Trophoblast cell (in vitro differentiated cells and primary cell): ENCODE measurements at regions not wholly inside any gene's neighbourhood (a gene's known extent, or its start where the extent isn't known, plus 50 kb on each side); places are given as distances from the start of the nearest gene placed in this dataset.

Experiments
- DNase-seq, 2 donors: peaks; one replicate each; pipeline ENCODE4 v3.0.0-alpha.2; 2016
- H2AFZ ChIP-seq: 2 replicates; pipeline ENCODE4 v1.6.1; 2013; ENCODE audit warnings: low read length, moderate library complexity, mild to moderate bottlenecking; ENCODE audit not compliant: insufficient read depth, poor library complexity
- H2AK5ac ChIP-seq: 2 replicates; pipeline ENCODE4 v1.6.1; 2013; ENCODE audit warnings: mild to moderate bottlenecking, low read length
- H2BK120ac ChIP-seq: 2 replicates; pipeline ENCODE4 v1.6.1; 2013; ENCODE audit warnings: low read length, mild to moderate bottlenecking, moderate library complexity; ENCODE audit not compliant: insufficient read depth, poor library complexity
- H2BK12ac ChIP-seq: 2 replicates; pipeline ENCODE4 v1.6.1; 2013; ENCODE audit warnings: mild to moderate bottlenecking, low read length, moderate library complexity
- H2BK5ac ChIP-seq: 2 replicates; pipeline ENCODE4 v1.6.1; 2013; ENCODE audit warnings: low read length, low read depth, moderate library complexity, mild to moderate bottlenecking; ENCODE audit not compliant: poor library complexity
- H3K14ac ChIP-seq: 2 replicates; pipeline ENCODE4 v1.6.1; 2013; ENCODE audit warnings: mild to moderate bottlenecking, low read length
- H3K18ac ChIP-seq: 2 replicates; pipeline ENCODE4 v1.6.1; 2013; ENCODE audit warnings: mild to moderate bottlenecking, low read length
- H3K23ac ChIP-seq: 2 replicates; pipeline ENCODE4 v1.6.1; 2013; ENCODE audit warnings: low read length
- H3K27ac ChIP-seq: 2 replicates; pipeline ENCODE4 v1.5.1; 2013; ENCODE audit warnings: low read depth, mild to moderate bottlenecking, inconsistent platforms, low read length, moderate library complexity
- H3K27me3 ChIP-seq: 2 replicates; pipeline ENCODE4 v1.6.1; 2013; ENCODE audit warnings: inconsistent platforms, mild to moderate bottlenecking, low read length, moderate library complexity; ENCODE audit not compliant: insufficient read depth
- H3K36me3 ChIP-seq, 2 experiments: 1 replicate in 1 of 2; 2 replicates in 1 of 2; pipeline ENCODE4 v1.6.1; 2013; ENCODE audit warnings: low read length in 2 of 2, mild to moderate bottlenecking in 2 of 2, moderate library complexity in 1 of 2; ENCODE audit not compliant: insufficient read depth in 2 of 2, control insufficient read depth in 1 of 2
- H3K4ac ChIP-seq: 2 replicates; pipeline ENCODE4 v1.6.1; 2013; ENCODE audit warnings: low read depth, mild to moderate bottlenecking, low read length, moderate library complexity
- H3K4me1 ChIP-seq, 2 experiments: 1 replicate in 1 of 2; 2 replicates in 1 of 2; pipeline ENCODE4 v1.6.1; 2013; ENCODE audit warnings: low read length in 2 of 2, mild to moderate bottlenecking in 2 of 2, moderate library complexity in 1 of 2; ENCODE audit not compliant: insufficient read depth in 2 of 2, control insufficient read depth in 1 of 2
- H3K4me2 ChIP-seq: 2 replicates; pipeline ENCODE4 v1.6.1; 2013; ENCODE audit warnings: inconsistent platforms, mild to moderate bottlenecking, low read length, moderate library complexity
- H3K4me3 ChIP-seq: 2 replicates; pipeline ENCODE4 v1.5.1; 2013; ENCODE audit warnings: mild to moderate bottlenecking, low read depth, low read length, inconsistent platforms
- H3K79me1 ChIP-seq: one replicate; pipeline ENCODE4 v1.6.1; 2013; ENCODE audit warnings: low read length
- H3K79me2 ChIP-seq: 2 replicates; pipeline ENCODE4 v1.6.1; 2013; ENCODE audit warnings: low read length, mild to moderate bottlenecking; ENCODE audit not compliant: control insufficient read depth, insufficient read depth, poor library complexity
- H3K9ac ChIP-seq: 2 replicates; pipeline ENCODE4 v1.6.1; 2013; ENCODE audit warnings: mild to moderate bottlenecking, low read length
- H3K9me3 ChIP-seq: 2 replicates; pipeline ENCODE4 v1.6.1; 2013; ENCODE audit warnings: low read depth, mild to moderate bottlenecking, control low read depth, inconsistent platforms, low read length; ENCODE audit not compliant: insufficient read depth
- H4K12ac ChIP-seq: 2 replicates; pipeline ENCODE4 v1.6.1; 2013; ENCODE audit warnings: low read depth, mild to moderate bottlenecking, low read length, moderate library complexity
- H4K8ac ChIP-seq: 2 replicates; pipeline ENCODE4 v1.6.1; 2013; ENCODE audit warnings: low read depth, mild to moderate bottlenecking, low read length, moderate library complexity
- H4K91ac ChIP-seq: one replicate; pipeline ENCODE4 v1.6.1; 2013; ENCODE audit warnings: low read depth, mild to moderate bottlenecking, low read length, moderate library complexity
- WGBS: extraction: QIAGEN DNeasy Blood & Tissue Kit; methylation state at CpG from one replicate; pipeline ENCODE4 v1.1.7; 2013; ENCODE audit warnings: missing lambda C conversion rate; ENCODE audit not compliant: insufficient read length, insufficient coverage; ENCODE audit errors: extremely low coverage; 5-methylcytosine and 5-hydroxymethylcytosine counted together

DNA sequence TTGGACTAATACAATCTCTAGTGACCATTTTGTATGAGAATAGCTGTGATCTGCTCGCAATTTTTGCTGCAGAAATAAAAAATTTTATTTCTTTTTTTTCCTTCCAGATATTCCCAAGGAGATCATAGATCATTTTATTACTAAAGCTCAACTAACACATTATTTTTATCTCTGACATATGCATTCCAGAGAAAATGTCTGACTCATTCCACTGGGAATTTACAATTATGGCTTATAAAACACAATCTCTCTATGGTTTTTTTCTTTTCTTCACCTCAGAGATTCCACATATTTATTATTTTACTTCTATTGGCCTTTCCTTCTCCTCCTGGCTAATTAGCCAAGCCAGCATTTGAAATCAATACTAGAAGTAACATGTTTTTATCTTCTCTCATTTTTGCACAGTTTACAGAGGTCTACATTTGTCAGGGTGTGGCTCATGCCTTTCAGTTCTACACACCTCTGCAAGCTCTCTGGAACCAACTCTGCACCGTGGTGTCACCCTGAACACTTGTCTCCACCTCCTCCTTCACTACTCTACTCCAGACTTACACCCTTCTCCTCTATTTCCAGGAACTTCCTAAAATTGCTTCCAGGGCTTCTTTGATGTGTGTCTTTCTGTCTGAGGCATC, 59.8 kb upstream of the GPM6A start:
- no peak overlapping the region for H2BK12ac ChIP-seq
- H3K9me3 ChIP-seq: no peaks in the 10 kb centered on the region
- no peak overlapping the region for H3K18ac ChIP-seq
- H2AFZ ChIP-seq: no peak overlapping the region
- no peak overlapping the region for H3K4me2 ChIP-seq
- no peak overlapping the region for H2BK120ac ChIP-seq
- no peak overlapping the region for H2BK5ac ChIP-seq
- H3K27ac ChIP-seq: no peak overlapping the region
- H2AK5ac ChIP-seq: no peak overlapping the region
- no peak overlapping the region for H4K8ac ChIP-seq
- no peaks in the 10 kb centered on the region for H3K4me1 ChIP-seq
- no peak overlapping the region for H3K4me3 ChIP-seq
- H3K36me3 ChIP-seq: no peaks in the 10 kb centered on the region
- H3K9ac ChIP-seq: no peak overlapping the region
- H3K14ac ChIP-seq: no peak overlapping the region
- H4K12ac ChIP-seq: no peak overlapping the region
- H3K27me3 ChIP-seq: no peaks in the 10 kb centered on the region
- no peak overlapping the region for H3K23ac ChIP-seq
- no peak overlapping the region for H3K4ac ChIP-seq
- no peak overlapping the region for H4K91ac ChIP-seq
- no CpG with 5 or more reads among the region's 2 CpGs for WGBS
- H3K79me2 ChIP-seq: no peaks in the 10 kb centered on the region
- no peak for DNase-seq
- H3K79me1 ChIP-seq: no peaks in the 10 kb centered on the region

GRCh38 chr4:175873707-175874106, 61.6 kb upstream of the GPM6A start:
- Histone ChIP-seq H3K9me3 (no peaks in the 10 kb centered on the region), H3K4me3 (no peak overlapping the region), H3K4me2 (no peak overlapping the region), H3K18ac (no peak overlapping the region), H3K27ac (no peak overlapping the region), H3K79me1 (no peaks in the 10 kb centered on the region), H3K23ac (no peak overlapping the region), H2BK5ac (no peak overlapping the region), H3K14ac (no peak overlapping the region), H2BK12ac (no peak overlapping the region), H2BK120ac (no peak overlapping the region), H2AK5ac (no peak overlapping the region), H3K27me3 (no peaks in the 10 kb centered on the region), H3K36me3 (no peaks in the 10 kb centered on the region), H4K12ac (no peak overlapping the region), H3K4ac (no peak overlapping the region), H3K4me1 (no peaks in the 10 kb centered on the region), H3K79me2 (no peaks in the 10 kb centered on the region), H4K91ac (no peak overlapping the region), H3K9ac (no peak overlapping the region), H2AFZ (no peak overlapping the region), H4K8ac (no peak overlapping the region)
- DNase-seq: no peak
- WGBS: no CpG with 5 or more reads among the region's 1 CpG

GRCh38 chr4:175874306-175874705, 62.2 kb upstream of the GPM6A start:
- no peak overlapping the region for H4K91ac ChIP-seq
- H2BK120ac ChIP-seq: no peak overlapping the region
- H3K14ac ChIP-seq: no peak overlapping the region
- H3K18ac ChIP-seq: no peak overlapping the region
- no peak overlapping the region for H2AFZ ChIP-seq
- no peak overlapping the region for H2AK5ac ChIP-seq
- H3K9me3 ChIP-seq: no peaks in the 10 kb centered on the region
- no peaks in the 10 kb centered on the region for H3K4me1 ChIP-seq
- H3K27me3 ChIP-seq: no peaks in the 10 kb centered on the region
- H3K4ac ChIP-seq: no peak overlapping the region
- H3K23ac ChIP-seq: no peak overlapping the region
- H4K8ac ChIP-seq: no peak overlapping the region
- no peak overlapping the region for H3K4me2 ChIP-seq
- no peaks in the 10 kb centered on the region for H3K36me3 ChIP-seq
- H3K9ac ChIP-seq: no peak overlapping the region
- H3K79me1 ChIP-seq: no peaks in the 10 kb centered on the region
- H4K12ac ChIP-seq: no peak overlapping the region
- no peak overlapping the region for H3K4me3 ChIP-seq
- H2BK5ac ChIP-seq: no peak overlapping the region
- H2BK12ac ChIP-seq: no peak overlapping the region
- no peak for DNase-seq
- no peaks in the 10 kb centered on the region for H3K79me2 ChIP-seq
- H3K27ac ChIP-seq: no peak overlapping the region
- 100% methylated on average over 3 of the region's 5 CpGs for WGBS

- Histone ChIP-seq H2BK12ac (no peak overlapping the region), H3K4me2 (no peak overlapping the region), H2AK5ac (no peak overlapping the region), H3K79me2 (no peaks in the 10 kb centered on the region), H2BK120ac (no peak overlapping the region), H3K27ac (no peak overlapping the region), H2BK5ac (no peak overlapping the region), H3K9ac (no peak overlapping the region), H3K4ac (no peak overlapping the region), H4K8ac (no peak overlapping the region), H3K23ac (no peak overlapping the region), H4K91ac (no peak overlapping the region), H3K36me3 (no peaks in the 10 kb centered on the region), H3K4me3 (no peak overlapping the region), H3K9me3 (no peaks in the 10 kb centered on the region), H4K12ac (no peak overlapping the region), H3K14ac (no peak overlapping the region), H3K79me1 (no peaks in the 10 kb centered on the region), H3K18ac (no peak overlapping the region), H3K27me3 (no peaks in the 10 kb centered on the region), H2AFZ (no peak overlapping the region), H3K4me1 (no peaks in the 10 kb centered on the region)
- DNase-seq: no peak
- WGBS: no CpG with 5 or more reads among the region's 5 CpGs
Observed at GRCh38 chr4:175875993-175876771, 64.1 kb upstream of the GPM6A start.
